LNCAP (cell line): ENCODE measurements at regions not wholly inside any gene's neighbourhood (a gene's known extent, or its start where the extent isn't known, plus 50 kb on each side); places are given as distances from the start of the nearest gene placed in this dataset.

Experiments
- CTCF ChIP-seq: fragments of 450-650 bp; IDR thresholded peaks from 2 replicates; pipeline ENCODE4 v1.5.1; 2017; ENCODE audit warnings: mild to moderate bottlenecking

GRCh38 chr22:49571326-49571725, 256.3 kb downstream of the BRD1 start:
- TF ChIP-seq CTCF, result no peak

- no peak for TF ChIP-seq CTCF
Observed at GRCh38 chr22:49570032-49570848, 257.4 kb downstream of the BRD1 start.

- TF ChIP-seq CTCF, result no peak
Observed at GRCh38 chr22:49569286-49570031, 258.2 kb downstream of the BRD1 start.

- TF ChIP-seq CTCF, result no peak
Observed at GRCh38 chr22:49568751-49569285, 258.9 kb downstream of the BRD1 start.

- no peak for TF ChIP-seq CTCF
Observed at GRCh38 chr22:49567899-49568750, 259.5 kb downstream of the BRD1 start.

GRCh38 chr22:49566693-49567092, 261.0 kb downstream of the BRD1 start:
- no peak for TF ChIP-seq CTCF

GRCh38 chr22:49566141-49566541, 261.5 kb downstream of the BRD1 start:
- no peak for TF ChIP-seq CTCF
